Right lobe of liver (tissue), 4 donors: ENCODE measurements at regions not wholly inside any gene's neighbourhood (a gene's known extent, or its start where the extent isn't known, plus 50 kb on each side); places are given as distances from the start of the nearest gene placed in this dataset.

Experiments used
- POLR2A ChIP-seq: fragments of 450-650 bp; IDR thresholded peaks from one replicate; pipeline ENCODE4 v1.6.1; 2017; ENCODE audit warnings: antibody characterized with exemption, mild to moderate bottlenecking
- TF ChIP-seq, protein P1 (sequence below), 4 donors: fragments of 200-600 bp in 3 of 4; fragments of 450-650 bp in 1 of 4; IDR thresholded peaks; one replicate each; pipeline versions ENCODE4 v1.5.1 to v1.8.0; 2016 to 2022; ENCODE audit warnings: antibody characterized with exemption in 4 of 4, mild to moderate bottlenecking in 2 of 4
- donor health status: DM: no; HTN: no; CAD: no.
- donor health status: DM: no; HTN: no; CAD: no.
- donor health status: DM: no; HTN: yes; CAD: no.

DNA sequence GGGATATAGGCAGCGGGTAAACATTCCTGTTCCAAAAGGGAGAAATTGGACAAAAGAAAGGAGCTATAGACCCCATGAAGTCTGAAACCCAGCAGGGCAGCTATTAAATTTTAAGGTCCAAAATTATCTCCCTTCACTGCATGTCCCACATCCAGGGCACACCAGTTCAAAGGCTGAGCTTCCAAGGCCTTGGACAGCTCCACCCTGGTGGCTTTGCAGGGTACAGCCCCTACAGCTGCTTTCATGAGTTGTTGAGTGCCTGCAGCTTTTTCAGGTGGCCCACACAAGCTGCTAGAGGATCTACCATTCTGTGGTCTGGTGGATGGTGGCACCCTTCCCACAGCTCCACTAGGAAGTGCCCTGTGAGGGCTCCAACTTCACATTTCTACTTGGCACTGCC, 662.5 kb upstream of the PKN2 start:
- TF ChIP-seq, protein P1, sequence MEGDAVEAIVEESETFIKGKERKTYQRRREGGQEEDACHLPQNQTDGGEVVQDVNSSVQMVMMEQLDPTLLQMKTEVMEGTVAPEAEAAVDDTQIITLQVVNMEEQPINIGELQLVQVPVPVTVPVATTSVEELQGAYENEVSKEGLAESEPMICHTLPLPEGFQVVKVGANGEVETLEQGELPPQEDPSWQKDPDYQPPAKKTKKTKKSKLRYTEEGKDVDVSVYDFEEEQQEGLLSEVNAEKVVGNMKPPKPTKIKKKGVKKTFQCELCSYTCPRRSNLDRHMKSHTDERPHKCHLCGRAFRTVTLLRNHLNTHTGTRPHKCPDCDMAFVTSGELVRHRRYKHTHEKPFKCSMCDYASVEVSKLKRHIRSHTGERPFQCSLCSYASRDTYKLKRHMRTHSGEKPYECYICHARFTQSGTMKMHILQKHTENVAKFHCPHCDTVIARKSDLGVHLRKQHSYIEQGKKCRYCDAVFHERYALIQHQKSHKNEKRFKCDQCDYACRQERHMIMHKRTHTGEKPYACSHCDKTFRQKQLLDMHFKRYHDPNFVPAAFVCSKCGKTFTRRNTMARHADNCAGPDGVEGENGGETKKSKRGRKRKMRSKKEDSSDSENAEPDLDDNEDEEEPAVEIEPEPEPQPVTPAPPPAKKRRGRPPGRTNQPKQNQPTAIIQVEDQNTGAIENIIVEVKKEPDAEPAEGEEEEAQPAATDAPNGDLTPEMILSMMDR (IDR thresholded peaks at IDR 0.05), result no peak
- TF ChIP-seq POLR2A, result no peak
